SIG-M5 (cell line): ENCODE measurements at regions not wholly inside any gene's neighbourhood (a gene's known extent, or its start where the extent isn't known, plus 50 kb on each side); places are given as distances from the start of the nearest gene placed in this dataset.
"Not testable (repeated sequence)": the region's sequence is repeated elsewhere in the genome, so short reads cannot be mapped to it uniquely, and the experiment has no call there.

Experiments
- DNase-seq: peaks from one replicate; lab custom pipeline; 2025; lab: John Stamatoyannopoulos, UW

DNA sequence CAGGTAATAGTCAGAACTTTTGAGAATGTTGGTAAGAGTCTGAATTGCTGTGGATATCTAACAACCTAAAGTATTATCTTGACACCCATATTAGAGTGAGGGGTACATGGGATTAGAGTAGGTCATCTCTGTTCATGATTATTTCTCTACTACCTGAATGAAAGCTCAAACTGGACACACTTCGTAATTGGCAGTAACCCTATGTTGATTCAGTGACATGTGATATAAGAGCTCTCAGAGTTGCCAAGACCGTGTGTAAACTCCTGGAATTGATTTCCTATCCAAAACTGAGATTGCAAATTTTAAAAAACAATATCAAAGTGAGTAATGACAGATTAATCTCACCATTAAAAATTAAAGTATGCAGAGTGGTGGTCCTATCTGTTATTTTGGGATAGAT is 214.8 kb upstream of the ARHGEF26 start:
- DNase-seq: no peak

DNA sequence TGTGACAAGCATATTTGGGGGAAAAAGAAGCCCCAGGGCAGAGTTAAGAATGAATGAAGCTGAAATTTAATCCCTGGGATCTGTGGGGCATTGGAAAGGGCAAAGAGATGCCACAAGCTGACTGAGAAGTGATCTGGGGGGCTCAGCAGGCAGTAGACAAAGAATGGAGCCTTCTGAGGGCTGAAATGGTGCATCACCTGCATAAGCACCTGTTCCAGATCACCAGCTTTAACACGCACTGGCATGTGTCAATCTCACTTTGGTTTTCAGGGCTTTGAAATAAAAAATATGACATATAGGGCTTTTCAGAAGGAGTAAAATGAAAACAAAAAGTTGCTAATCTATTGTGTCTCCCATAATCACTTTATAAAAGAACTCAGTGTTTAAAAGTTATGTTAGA is 210.8 kb upstream of the ARHGEF26 start:
- DNase-seq: no peak

DNA sequence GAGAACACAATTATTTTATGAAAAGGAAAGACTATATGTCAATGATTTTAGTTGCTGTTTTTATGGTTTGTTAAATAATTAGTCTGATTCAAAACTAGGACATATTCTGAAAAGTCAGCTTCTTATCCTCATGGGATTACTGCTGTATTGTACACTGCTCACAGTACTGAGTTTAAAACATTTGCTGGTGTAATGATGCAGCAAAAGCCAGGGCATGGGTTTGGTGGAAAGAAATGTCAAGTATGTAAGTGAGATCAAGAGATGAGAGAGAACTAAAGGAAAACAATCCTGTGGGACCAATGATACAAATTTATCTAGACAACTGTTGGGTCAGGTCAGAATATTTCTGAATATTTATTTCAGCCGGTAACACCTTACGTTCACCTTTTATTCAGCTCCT is 210.1 kb upstream of the ARHGEF26 start:
- no peak for DNase-seq

DNA sequence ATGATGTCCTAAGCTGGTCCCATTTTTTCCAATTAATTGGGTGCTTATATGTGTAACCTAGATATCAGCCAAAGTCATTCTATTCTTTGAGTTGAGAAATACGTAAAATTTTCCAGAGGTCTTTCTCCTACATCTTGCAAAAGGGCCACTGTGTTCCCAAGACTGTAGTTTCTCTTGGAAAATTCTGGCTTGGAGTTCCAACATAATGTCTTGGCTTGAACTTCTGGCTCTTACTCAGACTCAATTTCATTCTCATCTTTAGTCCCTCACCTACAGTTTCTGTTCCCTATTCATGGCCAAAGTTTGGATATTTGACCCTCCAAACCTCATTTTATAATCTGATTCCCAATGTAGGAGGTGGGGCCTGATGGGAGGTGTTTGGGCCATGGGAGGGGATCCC is 201.4 kb upstream of the ARHGEF26 start:
- no peak for DNase-seq

DNA sequence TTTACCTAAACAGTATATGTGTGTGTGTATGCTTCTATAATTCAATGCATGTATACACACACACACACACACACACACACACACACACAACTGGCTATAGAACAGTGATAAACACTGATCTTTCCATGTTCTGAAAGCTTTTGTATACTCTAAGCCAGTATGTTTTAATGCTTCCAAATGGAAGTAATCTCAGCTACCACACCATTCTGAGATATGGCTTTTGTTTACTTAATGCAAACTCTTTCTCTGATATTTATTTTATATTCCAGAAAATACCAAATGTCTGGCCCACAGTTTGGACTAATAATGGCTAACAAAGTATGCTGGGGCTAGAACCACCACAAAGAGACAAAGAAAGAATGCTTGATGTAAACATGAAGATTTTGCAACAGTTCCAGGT is 199.4 kb upstream of the ARHGEF26 start:
- no peak for DNase-seq

DNA sequence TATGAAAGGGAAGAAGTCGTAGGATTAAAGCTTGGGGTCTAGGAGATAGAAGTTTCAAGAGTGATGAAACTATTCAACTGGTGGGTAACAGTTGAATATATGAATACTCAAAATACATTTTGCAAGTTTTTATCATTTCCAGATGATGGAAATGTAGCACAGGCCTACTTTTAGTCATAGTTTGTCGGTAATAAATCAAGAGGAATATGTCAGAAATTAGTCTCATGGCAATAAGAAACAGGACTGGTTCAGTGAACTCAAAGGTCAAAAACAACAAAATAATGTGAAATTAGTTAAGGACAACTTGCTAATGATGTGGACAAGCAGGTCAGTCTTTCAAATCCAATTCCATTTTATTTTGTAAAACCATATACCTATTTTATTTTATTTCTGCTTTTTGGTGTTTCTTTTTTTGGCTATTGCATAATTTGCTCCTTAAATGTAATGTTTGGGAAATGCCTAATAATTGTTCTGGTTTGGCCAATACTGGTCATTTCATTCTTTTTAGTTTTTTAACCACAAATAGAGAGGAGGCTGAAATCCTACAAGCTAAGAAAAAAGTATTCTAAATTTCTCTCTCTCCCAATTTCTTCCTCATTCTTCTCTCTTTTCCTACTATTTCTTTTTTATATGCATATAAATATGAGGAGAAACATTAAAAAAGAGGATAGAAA is 195.2 kb upstream of the ARHGEF26 start:
- DNase-seq: no peak

DNA sequence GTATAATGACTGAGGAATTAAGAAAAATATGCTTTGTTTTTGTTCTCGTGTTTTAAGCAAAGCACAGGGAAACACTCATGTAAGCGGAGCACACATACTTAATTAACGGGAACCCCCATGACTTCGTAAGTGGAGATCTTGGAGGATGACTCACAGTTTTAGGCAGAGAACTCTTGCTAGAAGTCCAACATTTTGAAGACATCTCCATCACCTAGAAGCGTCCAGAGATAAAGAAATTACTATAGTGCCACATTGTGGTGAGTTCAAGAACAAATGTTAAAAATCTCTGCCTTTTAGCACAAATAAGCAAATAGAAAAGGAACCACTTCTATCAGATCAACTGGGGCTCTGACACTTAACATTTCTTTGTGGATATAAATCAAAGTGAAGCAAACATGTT is 194.1 kb upstream of the ARHGEF26 start:
- no peak for DNase-seq

DNA sequence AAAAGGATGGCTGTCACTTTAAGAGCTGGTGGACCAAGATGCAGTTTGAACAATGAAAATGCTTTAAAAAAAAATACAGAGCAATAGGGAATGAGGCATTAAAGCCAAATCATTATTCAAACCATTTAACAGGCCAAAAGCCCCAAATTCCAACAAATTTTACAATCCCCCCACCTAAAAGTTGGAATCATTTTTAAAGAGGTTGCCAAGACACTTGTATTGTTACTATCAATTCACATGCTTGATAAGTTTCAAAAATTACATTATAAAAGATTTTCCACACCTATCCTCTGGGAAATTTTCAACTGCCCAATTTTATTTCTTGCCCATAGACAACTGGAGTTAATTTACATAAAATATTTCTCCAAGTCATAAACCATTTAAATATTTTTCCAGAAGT is 192.3 kb upstream of the ARHGEF26 start:
- no peak for DNase-seq

DNA sequence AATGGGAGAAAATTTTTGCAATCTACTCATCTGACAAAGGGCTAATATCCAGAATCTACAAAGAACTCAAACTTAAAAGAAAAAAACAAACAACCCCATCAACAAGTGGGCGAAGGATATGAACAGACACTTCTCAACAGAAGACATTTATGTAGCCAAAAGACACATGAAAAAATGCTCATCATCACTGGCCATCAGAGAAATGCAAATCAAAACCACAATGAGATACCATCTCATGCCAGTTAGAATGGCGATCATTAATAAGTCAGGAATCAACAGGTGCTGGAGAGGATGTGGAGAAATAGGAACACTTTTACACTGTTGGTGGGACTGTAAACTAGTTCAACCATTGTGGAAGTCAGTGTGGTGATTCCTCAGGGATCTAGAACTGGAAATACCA is 187.7 kb upstream of the ARHGEF26 start:
- DNase-seq: not testable (repeated sequence)

DNA sequence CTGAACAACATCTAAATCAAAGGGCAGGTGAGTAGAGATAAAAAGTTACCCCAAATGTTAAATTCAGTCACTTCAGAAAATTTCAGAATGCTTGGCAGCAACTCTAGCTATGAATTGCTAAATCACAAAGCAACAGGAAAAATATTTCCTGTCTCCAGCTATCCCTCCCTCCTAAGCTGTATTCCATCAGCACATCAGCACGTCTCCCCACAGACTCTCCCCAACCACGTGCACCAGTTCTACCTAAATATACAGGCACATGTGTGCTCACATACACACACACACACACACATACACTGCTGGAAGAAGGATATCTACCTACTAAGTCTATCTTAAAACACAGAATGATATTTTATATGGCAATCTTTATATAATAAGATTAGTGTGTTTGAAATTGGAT is 177.1 kb upstream of the ARHGEF26 start:
- DNase-seq: no peak

DNA sequence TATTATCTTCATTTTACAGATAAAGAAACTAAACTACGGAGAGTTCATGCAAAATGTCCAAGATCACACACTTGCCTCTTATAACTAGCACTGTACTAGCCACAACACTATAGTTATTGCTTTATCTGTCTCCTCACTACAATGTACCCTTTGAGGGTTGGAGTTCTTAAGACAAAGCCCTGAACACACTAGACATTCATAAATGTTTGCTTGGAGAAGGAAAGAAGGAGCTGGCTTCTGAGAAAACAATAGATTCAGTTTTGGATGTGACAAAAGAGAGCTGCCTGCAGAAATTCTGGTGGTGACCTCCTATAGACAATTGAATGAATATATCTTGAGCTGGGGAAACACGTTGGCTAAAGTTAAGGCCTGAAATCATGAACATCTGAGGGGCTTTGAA is 169.9 kb upstream of the ARHGEF26 start:
- no peak for DNase-seq

DNA sequence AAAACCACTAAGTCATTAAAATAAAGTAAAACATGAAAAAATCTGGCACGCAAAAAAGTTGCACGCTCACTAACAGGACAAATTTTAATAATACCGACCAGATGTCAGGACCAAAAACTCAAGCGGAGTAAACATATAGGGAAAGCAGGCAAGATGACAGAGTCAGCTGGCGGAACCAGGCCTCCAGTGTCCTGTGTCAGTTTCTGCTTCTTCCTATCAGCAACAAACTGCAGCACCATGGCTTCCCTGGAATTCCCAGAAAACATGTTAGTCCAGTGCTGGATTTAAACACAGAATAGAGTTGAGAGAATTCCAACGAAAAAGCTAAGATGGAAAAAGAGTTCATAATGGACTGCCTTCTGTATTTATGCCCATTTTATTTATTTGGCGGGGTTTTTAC is 169.1 kb upstream of the ARHGEF26 start:
- DNase-seq: no peak

DNA sequence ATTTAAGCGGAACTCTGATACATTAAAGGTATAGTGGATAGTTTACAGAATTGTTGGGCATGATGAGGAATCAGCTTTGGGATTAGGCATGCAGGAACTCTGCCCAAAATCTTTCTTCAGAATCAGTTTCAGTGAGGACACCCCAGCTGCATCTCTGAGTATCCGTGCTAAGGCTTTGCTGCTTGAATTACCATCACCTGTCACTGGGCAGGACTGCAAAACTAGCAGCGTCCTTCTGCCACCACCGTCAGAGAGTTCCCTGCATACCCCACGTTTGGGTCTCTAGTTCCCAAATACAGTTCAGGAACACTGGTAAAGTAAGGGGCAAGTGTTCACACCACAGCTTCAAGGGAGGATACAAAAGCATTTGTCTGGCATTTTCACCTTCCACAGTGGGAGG is 164.6 kb upstream of the ARHGEF26 start:
- DNase-seq: no peak

DNA sequence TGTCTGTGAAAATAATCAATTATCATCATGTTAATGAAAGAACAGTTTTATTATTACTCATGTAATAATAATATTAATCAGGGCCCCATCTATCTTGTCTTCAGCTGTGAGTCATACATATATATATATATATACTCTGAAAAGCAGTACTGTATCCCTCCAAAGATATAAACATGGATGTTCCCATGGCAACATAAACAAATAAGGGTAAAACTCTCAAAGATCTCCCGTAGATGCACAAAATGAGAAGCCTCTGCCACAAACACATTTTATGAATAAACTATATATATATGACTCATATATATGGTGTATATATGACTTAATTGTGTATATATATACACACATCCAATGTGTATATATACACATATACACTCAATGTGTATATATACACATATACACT is 163.8 kb upstream of the ARHGEF26 start:
- no peak for DNase-seq

DNA sequence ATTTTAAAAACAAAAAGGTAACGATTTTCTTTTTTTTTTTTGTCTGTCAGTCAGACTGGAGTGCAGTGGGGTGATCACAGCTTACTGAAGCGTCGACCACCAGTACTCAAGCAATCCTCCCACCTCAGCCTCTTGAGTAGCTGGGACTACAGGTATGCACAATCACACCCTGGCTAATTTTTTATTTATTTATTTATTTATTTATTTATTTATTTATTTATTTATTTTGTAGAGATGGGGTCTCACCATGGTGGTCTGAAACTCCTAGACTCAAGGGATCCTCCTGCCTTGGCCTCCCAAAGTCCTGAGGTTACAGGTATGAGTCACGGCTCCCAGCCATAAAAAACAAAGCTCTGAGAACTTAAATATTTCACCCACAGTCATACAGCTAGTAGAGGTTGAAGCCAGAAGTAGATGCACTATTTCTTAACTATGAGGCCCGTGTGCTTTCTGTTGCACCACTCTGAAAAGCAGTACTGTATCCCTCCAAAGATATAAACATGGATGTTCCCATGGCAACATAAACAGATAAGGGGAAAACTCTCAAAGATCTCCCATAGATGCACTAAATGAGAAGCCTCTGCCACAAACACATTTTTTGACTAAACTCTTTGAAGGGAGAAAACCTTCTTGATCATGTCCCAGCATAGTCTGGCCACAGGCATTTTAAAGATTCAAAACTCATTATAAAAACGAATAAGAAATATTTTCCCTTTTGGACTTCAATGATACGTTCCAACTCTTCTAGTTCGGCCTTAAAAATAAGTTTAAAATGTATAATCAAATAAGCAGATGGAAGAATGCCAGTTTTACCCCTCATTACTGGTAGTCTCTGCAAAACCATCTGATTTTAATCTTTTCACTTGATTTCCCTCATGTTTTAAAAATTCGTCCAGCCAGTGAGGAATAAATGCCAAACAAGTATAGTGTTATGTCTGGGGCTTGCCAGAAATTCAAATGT is 162.3 kb upstream of the ARHGEF26 start:
- no peak for DNase-seq

DNA sequence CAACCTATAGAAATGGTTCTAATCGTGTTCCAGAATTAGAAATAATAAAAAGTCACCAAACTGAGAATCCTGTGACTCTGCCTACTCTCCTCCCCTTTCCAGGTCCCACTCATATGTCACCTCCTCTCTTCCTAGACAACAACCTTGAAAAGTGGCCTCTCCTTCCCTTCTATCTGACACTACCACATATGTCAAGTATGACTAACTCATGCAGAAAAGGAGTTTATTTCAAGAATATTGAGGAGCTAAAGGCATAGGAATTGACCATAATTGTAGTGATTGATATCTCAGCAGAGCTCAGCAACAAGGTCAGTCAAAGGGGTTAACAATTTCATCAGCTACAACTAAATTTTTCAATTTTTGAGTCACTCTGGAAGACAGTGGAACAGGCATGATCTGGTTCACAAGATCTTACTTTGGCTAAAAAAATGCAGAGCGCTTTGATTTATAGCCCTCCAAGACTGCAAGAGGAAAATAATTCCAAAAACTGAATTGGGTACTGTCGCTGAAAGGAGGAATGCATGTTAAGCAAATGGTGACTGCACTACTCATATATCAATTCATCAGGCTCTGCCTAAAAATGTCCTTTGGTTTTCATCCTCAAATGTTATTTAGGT is 160.6 kb upstream of the ARHGEF26 start:
- no peak for DNase-seq

DNA sequence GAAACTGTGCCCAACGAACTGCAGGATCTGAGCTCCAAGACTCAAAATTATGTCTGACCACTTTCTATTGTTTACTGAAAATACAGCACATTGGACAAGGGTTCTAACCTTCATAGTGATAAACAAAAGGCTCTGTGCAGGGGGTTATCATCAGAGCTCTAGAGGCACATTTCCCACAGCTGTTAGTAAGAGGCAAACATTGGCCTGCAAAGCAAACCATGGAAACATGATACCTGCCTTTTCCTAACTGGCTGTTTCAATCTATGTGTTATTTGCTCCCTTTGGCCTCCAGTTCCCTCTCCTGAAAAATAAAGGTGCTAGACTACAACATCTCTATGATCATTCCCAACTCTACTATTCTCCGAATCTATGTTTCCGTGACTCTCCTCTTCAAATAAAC is 159.7 kb upstream of the ARHGEF26 start:
- no peak for DNase-seq

DNA sequence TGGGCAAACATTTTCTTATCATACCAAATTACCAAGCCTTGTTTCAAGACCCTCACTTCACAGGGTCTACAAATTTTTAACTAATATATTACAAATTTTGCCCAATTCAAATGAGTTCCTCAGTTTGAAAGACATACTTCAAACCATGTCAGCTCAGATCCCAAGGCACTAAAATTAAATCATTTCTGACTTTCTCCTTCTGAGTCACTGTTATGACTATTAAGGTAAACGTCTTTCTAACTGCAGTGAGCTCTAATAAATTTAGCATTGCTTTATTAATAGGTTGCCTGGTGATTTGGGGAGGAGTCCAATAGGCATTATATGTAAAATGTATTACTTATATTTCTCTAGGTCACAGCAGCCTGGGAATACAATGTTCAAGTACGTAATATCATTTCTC is 158.2 kb upstream of the ARHGEF26 start:
- no peak for DNase-seq

DNA sequence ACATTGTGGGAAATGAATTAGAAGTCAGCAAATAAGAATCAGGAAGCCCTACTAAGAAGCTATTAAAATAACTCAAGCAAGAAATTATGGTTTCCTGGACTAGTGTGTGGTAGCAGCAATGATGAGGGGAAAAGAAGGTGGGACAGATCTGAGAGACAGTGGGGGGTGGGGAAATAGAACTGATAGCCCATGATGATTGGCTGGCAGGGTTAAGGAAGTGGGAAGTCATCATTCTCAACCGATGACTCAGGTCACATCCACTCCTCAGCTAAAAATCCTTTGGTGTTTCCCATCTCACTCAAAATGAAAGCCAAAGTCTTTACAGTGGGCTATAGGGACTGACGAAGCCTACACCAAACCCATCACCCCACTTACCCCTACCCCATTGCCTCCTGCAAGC is 153.9 kb upstream of the ARHGEF26 start:
- no peak for DNase-seq

DNA sequence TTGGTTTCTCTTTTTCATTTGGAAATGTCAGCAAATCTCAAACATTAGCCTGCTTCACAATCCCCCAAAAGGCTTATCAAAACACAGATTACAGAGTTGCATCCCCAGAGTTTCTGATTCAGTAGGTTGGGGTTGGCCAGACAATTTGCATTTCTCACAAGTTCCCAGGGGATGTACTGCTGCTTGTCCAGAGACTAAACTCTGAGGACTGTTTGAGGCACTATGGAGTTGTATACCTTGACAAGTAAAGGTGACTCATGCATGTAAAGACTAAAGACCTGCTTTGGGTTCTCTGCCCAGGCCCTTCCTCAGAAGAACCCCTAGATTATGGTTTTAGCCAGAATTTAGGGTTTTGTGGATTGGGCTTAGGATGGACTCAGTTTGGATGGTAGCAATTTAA is 151.1 kb upstream of the ARHGEF26 start:
- no peak for DNase-seq

DNA sequence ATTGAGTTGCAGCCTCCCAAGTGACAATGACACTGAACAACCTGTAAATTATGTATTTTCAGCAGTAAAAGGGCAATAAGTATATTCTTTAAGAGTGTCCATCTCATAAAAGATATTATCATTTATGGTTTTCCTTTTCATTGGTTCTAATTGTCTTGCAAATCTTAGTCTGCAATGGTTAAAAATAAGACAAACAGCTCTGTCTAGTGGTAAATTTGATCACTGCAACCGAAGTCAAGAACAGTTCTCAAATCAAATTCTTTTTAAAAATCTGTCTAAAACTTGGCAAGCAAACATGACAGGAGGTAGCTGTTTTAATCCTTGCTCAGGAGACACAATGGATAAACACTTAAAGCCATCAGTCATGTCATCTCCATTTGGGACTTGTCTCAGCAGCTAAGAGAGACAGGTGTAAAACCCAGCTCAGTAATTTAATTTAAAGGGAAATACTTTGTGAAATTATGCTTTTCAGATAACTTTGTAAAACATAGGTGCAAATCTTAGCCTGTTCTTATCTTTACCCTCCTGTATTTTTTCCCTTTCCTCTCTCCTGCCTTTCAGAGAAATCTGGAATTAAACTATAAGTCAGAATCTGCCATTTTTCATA is 150.3 kb upstream of the ARHGEF26 start:
- no peak for DNase-seq

DNA sequence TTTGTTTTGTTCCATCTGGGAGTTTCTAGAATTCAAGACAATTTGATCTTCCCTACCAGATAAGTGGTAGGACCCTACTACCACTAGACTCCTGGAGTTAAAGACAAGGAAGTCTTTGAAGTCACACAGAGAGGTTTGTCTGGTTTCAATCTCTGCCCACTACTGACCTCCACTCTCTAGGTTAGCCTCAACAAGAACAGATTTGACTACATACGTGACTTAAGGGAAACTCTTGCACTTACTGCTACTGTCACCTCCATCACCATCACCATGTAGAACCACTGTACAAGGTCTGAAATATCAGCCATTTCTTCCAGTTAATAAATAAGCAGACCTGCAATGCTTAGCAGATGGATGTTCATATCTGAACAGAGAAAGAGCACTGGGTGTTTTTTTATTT is 148.3 kb upstream of the ARHGEF26 start:
- DNase-seq: no peak
